GM12878 (cell line): ENCODE measurements at regions not wholly inside any gene's neighbourhood (a gene's known extent, or its start where the extent isn't known, plus 50 kb on each side); places are given as distances from the start of the nearest gene placed in this dataset.

Experiments
- ASH2L ChIP-seq: fragments of 300-600, 200-600 bp; sonication (generic); IDR thresholded peaks from 2 replicates; pipeline ENCODE4 v1.6.1; 2017; ENCODE audit warnings: low read depth, mild to moderate bottlenecking, borderline replicate concordance
- BRCA1 ChIP-seq: IDR thresholded peaks from 2 replicates; pipeline ENCODE4 v1.6.1; 2011; ENCODE audit warnings: low read depth, low read length, improper control_type of control experiment
- CEBPB ChIP-seq, 2 experiments: fragments of 150-350 bp in 1 of 2; IDR thresholded peaks; 2 replicates each; pipeline ENCODE4 v1.6.1; 2012 to 2014; ENCODE audit warnings: low read depth in 2 of 2, low read length in 2 of 2, borderline replicate concordance in 1 of 2, inconsistent platforms in 1 of 2
- PML ChIP-seq: IDR thresholded peaks from 2 replicates; pipeline ENCODE4 v1.6.1; 2012; ENCODE audit warnings: low read length, inconsistent platforms
- ZNF207 ChIP-seq: fragments of 450-650 bp; IDR thresholded peaks from 2 replicates; pipeline ENCODE4 v1.6.1; 2014; ENCODE audit warnings: antibody characterized with exemption, mild to moderate bottlenecking, borderline replicate concordance
- TF ChIP-seq, protein P1 (sequence below): IDR thresholded peaks from 2 replicates; pipeline ENCODE4 v1.6.1; 2011; ENCODE audit warnings: low read depth, low read length, improper control_type of control experiment, borderline replicate concordance
- TF ChIP-seq, protein P2 (sequence below): fragments of 450-650 bp; IDR thresholded peaks from 2 replicates; pipeline ENCODE4 v1.6.1; 2017; ENCODE audit warnings: antibody characterized with exemption, mild to moderate bottlenecking, moderate library complexity
- TF ChIP-seq, protein P3 (sequence below), 3 experiments: IDR thresholded peaks in 2 of 3; conservative IDR thresholded peaks in 1 of 3; 2 replicates each; pipeline ENCODE4 v1.5.1; 2011; ENCODE audit warnings: low read depth in 3 of 3, low read length in 3 of 3, mild to moderate bottlenecking in 3 of 3, control low read depth in 2 of 3, moderate library complexity in 2 of 3, inconsistent platforms in 1 of 3, mixed read lengths in 1 of 3; ENCODE audit not compliant: control insufficient read depth in 2 of 3, insufficient read depth in 1 of 3; ENCODE audit errors: extremely low read depth in 1 of 3

DNA sequence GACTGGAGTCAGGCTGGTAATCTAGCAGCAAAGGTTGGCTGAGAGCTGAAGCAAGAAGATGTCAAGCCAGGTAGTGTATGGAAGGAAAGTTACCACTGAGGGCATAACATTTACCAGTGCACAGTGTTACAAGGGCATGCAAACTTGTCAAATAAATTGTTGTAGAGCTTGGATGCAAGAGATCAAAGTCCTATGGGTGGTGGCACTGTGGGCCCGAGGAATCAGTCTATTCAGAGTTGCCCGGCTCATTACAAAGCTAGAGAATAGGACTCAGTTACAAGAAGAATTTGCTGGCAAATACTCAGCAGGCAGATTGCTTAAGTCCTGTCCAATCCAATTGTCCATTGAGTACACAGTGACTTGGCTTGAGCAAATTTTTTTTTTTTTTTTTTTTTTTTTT, 2043.8 kb downstream of the ARAP2 start:
- TF ChIP-seq BRCA1 (no peak), ZNF207 (no peak), PML (no peak), CEBPB (IDR thresholded peaks at IDR 0.05; ENCODE audit: borderline replicate concordance in 1 of 2, low read depth in 2 of 2, low read length in 2 of 2) (no peak), ASH2L (no peak)
- TF ChIP-seq, protein P1, sequence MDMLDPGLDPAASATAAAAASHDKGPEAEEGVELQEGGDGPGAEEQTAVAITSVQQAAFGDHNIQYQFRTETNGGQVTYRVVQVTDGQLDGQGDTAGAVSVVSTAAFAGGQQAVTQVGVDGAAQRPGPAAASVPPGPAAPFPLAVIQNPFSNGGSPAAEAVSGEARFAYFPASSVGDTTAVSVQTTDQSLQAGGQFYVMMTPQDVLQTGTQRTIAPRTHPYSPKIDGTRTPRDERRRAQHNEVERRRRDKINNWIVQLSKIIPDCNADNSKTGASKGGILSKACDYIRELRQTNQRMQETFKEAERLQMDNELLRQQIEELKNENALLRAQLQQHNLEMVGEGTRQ, result no peak
- TF ChIP-seq, protein P2, sequence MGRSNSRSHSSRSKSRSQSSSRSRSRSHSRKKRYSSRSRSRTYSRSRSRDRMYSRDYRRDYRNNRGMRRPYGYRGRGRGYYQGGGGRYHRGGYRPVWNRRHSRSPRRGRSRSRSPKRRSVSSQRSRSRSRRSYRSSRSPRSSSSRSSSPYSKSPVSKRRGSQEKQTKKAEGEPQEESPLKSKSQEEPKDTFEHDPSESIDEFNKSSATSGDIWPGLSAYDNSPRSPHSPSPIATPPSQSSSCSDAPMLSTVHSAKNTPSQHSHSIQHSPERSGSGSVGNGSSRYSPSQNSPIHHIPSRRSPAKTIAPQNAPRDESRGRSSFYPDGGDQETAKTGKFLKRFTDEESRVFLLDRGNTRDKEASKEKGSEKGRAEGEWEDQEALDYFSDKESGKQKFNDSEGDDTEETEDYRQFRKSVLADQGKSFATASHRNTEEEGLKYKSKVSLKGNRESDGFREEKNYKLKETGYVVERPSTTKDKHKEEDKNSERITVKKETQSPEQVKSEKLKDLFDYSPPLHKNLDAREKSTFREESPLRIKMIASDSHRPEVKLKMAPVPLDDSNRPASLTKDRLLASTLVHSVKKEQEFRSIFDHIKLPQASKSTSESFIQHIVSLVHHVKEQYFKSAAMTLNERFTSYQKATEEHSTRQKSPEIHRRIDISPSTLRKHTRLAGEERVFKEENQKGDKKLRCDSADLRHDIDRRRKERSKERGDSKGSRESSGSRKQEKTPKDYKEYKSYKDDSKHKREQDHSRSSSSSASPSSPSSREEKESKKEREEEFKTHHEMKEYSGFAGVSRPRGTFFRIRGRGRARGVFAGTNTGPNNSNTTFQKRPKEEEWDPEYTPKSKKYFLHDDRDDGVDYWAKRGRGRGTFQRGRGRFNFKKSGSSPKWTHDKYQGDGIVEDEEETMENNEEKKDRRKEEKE, result no peak
- TF ChIP-seq, protein P3, sequence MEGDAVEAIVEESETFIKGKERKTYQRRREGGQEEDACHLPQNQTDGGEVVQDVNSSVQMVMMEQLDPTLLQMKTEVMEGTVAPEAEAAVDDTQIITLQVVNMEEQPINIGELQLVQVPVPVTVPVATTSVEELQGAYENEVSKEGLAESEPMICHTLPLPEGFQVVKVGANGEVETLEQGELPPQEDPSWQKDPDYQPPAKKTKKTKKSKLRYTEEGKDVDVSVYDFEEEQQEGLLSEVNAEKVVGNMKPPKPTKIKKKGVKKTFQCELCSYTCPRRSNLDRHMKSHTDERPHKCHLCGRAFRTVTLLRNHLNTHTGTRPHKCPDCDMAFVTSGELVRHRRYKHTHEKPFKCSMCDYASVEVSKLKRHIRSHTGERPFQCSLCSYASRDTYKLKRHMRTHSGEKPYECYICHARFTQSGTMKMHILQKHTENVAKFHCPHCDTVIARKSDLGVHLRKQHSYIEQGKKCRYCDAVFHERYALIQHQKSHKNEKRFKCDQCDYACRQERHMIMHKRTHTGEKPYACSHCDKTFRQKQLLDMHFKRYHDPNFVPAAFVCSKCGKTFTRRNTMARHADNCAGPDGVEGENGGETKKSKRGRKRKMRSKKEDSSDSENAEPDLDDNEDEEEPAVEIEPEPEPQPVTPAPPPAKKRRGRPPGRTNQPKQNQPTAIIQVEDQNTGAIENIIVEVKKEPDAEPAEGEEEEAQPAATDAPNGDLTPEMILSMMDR (IDR thresholded peaks at IDR 0.05 in 2 of 3, conservative IDR thresholded peaks at IDR 0.05 in 1 of 3; ENCODE audit: control insufficient read depth in 2 of 3, extremely low read depth in 1 of 3, insufficient read depth in 1 of 3, low read depth in 3 of 3, low read length in 3 of 3), result no peak
